ENCODE measurements at regions not wholly inside any gene's neighbourhood (a gene's known extent, or its start where the extent isn't known, plus 50 kb on each side); places are given as distances from the start of the nearest gene placed in this dataset.

DNA sequence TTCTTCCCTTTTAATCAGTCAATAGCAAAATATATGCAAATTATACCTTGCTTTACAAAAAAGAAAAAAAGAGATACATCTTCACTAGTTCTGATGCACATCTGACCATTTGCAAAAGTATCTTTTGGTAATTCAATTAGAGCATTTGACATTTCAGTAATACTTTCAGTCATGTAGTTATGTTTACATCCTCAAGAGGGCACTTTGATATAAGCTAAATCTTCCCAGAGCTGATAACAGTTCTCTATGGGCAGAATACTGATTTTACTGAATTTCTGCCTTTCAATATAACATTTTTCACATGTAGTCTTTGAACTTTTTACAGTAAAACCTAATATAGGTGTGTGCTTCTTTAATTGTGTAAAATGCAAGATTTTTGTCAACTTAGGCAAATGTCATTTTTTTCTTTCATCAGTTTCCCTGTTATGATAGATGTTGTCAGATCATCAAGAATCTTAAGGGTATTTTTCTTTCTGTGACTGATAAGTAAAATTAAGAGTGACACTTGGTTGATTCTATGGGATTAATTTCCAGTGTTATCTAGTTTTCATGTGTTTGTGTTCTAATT is 703.5 kb upstream of the SEMA3D start:
- Histone ChIP-seq H3K4me3 (no peak overlapping the region), H3K4me1 (no peaks in the 10 kb centered on the region), H3K9me3 (no peaks in the 10 kb centered on the region), H3K36me3 (no peaks in the 10 kb centered on the region), H3K27ac (no peak overlapping the region), H3K27me3 (no peaks in the 10 kb centered on the region)
- TF ChIP-seq, protein P1, sequence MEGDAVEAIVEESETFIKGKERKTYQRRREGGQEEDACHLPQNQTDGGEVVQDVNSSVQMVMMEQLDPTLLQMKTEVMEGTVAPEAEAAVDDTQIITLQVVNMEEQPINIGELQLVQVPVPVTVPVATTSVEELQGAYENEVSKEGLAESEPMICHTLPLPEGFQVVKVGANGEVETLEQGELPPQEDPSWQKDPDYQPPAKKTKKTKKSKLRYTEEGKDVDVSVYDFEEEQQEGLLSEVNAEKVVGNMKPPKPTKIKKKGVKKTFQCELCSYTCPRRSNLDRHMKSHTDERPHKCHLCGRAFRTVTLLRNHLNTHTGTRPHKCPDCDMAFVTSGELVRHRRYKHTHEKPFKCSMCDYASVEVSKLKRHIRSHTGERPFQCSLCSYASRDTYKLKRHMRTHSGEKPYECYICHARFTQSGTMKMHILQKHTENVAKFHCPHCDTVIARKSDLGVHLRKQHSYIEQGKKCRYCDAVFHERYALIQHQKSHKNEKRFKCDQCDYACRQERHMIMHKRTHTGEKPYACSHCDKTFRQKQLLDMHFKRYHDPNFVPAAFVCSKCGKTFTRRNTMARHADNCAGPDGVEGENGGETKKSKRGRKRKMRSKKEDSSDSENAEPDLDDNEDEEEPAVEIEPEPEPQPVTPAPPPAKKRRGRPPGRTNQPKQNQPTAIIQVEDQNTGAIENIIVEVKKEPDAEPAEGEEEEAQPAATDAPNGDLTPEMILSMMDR (IDR thresholded peaks at IDR 0.05): peak; percentile 20 to 68
- no peak for DNase-seq (ENCODE audit: low spot score)

DNA sequence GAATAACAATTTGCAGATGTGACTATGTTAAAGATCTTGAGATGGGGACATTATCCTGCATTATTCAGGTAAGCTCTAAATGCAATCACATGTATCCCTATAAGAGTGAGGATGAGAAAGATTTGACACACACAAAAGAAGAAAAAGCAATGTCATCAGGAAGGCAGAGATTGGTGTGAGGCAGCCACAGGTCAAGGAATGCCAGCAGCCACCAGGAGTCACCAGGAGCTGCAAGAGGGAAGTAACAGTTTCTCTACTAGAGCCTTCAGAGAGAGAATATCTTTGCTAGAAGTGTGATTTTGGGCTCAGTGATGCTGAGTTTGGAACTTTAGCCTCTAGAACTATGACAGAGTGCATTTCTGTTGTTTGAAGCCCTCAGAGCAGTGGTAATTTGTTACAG is 700.3 kb upstream of the SEMA3D start:
- no peaks in the 10 kb centered on the region for H3K27me3 ChIP-seq
- no peaks in the 10 kb centered on the region for H3K9me3 ChIP-seq
- DNase-seq (ENCODE audit: low spot score): no peak
- TF ChIP-seq, protein P1 (IDR thresholded peaks at IDR 0.05): no peak
- no peaks in the 10 kb centered on the region for H3K4me1 ChIP-seq
- H3K4me3 ChIP-seq: no peak overlapping the region
- no peaks in the 10 kb centered on the region for H3K36me3 ChIP-seq
- H3K27ac ChIP-seq: no peak overlapping the region

DNA sequence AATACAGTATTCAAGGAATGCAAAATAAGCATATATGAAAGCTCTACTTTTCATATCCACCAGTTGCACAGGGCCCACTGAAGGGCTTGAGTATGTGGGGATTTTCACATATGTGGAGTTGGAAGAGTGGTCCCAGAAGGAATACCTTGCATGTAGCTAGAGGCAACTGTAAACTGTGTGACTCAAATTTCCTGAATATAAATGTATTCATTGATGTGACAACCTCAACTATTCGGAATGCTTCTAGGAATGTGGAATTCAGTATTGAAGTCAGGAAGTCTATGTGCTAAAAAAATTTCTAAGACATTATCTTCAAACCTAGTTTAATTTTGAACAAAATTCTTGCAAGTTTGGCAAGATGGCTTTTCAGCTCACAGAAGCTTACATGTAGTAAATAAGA is 695.5 kb upstream of the SEMA3D start:
- Histone ChIP-seq H3K4me1 (no peaks in the 10 kb centered on the region), H3K36me3 (no peaks in the 10 kb centered on the region), H3K4me3 (no peak overlapping the region), H3K27me3 (no peaks in the 10 kb centered on the region), H3K27ac (no peak overlapping the region), H3K9me3 (no peaks in the 10 kb centered on the region)
- TF ChIP-seq, protein P1 (IDR thresholded peaks at IDR 0.05): no peak
- no peak for DNase-seq (ENCODE audit: low spot score)

DNA sequence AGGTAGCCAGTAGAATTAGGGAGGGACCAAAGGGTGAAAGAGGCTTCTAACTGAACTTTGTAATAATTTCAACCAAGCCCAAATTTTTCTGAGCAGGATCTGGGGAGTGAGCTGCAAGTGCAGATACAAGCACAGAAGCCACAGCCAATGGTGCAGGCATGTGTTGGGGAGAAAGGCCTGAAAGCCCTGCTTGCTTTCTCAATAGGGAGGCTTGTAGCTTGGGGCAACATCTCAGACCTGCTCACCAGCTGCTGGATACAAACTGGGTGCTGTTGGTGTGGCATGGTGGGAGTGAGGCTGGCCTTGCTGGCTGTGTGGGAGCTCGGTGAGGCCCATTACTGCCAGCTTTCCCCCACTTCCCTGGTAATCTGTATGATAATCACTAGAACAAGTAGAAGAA is 688.5 kb upstream of the SEMA3D start:
- TF ChIP-seq, protein P1 (IDR thresholded peaks at IDR 0.05): no peak
- Histone ChIP-seq H3K4me1 (no peaks in the 10 kb centered on the region), H3K36me3 (no peaks in the 10 kb centered on the region), H3K27me3 (no peaks in the 10 kb centered on the region), H3K4me3 (no peak overlapping the region), H3K27ac (no peak overlapping the region), H3K9me3 (peaks cover 0 to 6% of the 10 kb centered on the region in 2 donors)
- no peak for DNase-seq (ENCODE audit: low spot score)

DNA sequence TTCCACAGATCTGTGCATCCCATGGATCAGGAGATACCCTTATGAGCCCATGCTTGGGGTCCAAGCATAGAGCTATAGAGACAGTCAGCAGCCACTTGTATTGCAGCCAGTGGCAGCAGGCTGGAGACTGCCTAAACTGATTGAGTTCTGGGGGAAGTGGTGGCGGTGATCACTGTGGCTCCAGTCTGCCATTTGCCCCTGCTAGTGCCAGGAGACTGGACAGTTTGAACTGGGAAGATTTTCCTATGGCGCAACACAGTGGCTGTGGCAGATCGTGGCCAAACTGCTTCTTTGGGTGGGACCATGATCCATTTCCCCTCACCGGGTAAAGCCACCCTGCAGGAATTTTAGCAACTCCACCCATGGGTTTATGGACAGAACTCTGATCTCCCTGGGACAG is 679.7 kb upstream of the SEMA3D start:
- Histone ChIP-seq H3K27me3 (no peaks in the 10 kb centered on the region), H3K9me3 (peaks cover 0 to 13% of the 10 kb centered on the region in 2 donors), H3K4me1 (no peaks in the 10 kb centered on the region), H3K27ac (no peak overlapping the region), H3K36me3 (no peaks in the 10 kb centered on the region), H3K4me3 (no peak overlapping the region)
- DNase-seq (ENCODE audit: low spot score): no peak
- TF ChIP-seq, protein P1 (IDR thresholded peaks at IDR 0.05): no peak

DNA sequence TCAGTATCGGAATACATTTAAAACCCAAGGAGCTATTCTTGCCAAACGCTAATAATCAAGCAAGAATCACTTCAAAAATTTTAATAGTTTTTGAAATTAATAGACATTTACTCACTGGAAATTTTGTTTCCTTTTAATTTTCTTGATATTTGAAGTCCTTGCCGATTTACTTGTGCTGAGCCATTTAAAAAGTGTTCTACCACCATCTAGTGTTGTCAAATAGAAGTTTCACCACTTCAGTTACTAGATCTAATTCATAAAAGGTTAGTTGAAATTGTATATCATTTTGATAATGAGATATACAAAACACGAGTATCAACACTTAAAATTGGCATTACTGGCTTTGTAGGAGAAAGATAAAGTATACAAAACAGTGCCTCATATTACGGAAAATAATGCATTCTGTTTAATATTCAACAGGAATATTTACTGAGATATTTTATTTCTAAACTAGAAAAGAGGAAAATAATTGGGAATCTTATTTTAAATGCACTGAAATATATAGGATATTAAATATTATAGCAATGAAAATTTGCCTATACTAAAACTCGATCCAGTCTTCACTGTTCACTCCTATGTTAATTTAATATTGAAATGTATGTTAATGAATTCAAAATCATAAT is 664.8 kb upstream of the SEMA3D start:
- H3K36me3 ChIP-seq: no peaks in the 10 kb centered on the region
- H3K4me3 ChIP-seq: no peak overlapping the region
- TF ChIP-seq, protein P1 (IDR thresholded peaks at IDR 0.05): peak in 1 of 2 donors; percentile 48
- no peaks in the 10 kb centered on the region for H3K9me3 ChIP-seq
- no peak for DNase-seq (ENCODE audit: low spot score)
- no peaks in the 10 kb centered on the region for H3K4me1 ChIP-seq
- no peak overlapping the region for H3K27ac ChIP-seq
- H3K27me3 ChIP-seq: no peaks in the 10 kb centered on the region
